ENCODE measurements at regions not wholly inside any gene's neighbourhood (a gene's known extent, or its start where the extent isn't known, plus 50 kb on each side); places are given as distances from the start of the nearest gene placed in this dataset.

GRCh38 chr10:91335147-91335546 is 75.0 kb upstream of the HECTD2 start:
- H3K4me3 ChIP-seq (ENCODE audit: low read length in 3 of 3), result no peak overlapping the region
- H3K9ac ChIP-seq (ENCODE audit: low read depth in 1 of 3, low read length in 3 of 3), result no peak overlapping the region
- no peak overlapping the region for H3K27ac ChIP-seq (ENCODE audit: low read depth, low read length)

GRCh38 chr10:91339729-91340128 is 70.4 kb upstream of the HECTD2 start:
- H3K4me1 ChIP-seq (ENCODE audit: control insufficient read depth in 3 of 3, insufficient read depth in 3 of 3, low read length in 3 of 3), result peaks cover 9 to 13% (median 13%) of the 10 kb centered on the region in 3 donors
- H3K27me3 ChIP-seq (ENCODE audit: control insufficient read depth in 3 of 3, insufficient read depth in 3 of 3, low read length in 3 of 3), result no peaks in the 10 kb centered on the region
- no peaks in the 10 kb centered on the region for H3K36me3 ChIP-seq (ENCODE audit: control insufficient read depth in 3 of 3, insufficient read depth in 3 of 3, low read length in 3 of 3)
- no peaks in the 10 kb centered on the region for H3K9me3 ChIP-seq (ENCODE audit: control insufficient read depth in 3 of 3, low read length in 3 of 3)
- no peak overlapping the region for H3K27ac ChIP-seq (ENCODE audit: low read depth, low read length)
- H3K9ac ChIP-seq (ENCODE audit: low read depth in 1 of 3, low read length in 3 of 3), result no peak overlapping the region
- H3K4me3 ChIP-seq (ENCODE audit: low read length in 3 of 3), result no peak overlapping the region

More at GRCh38 chr10:91335147-91335546, 75.0 kb upstream of the HECTD2 start:
- no peaks in the 10 kb centered on the region for H3K27me3 ChIP-seq (ENCODE audit: control insufficient read depth in 3 of 3, insufficient read depth in 3 of 3, low read length in 3 of 3)
- H3K9me3 ChIP-seq (ENCODE audit: control insufficient read depth in 3 of 3, low read length in 3 of 3), result no peaks in the 10 kb centered on the region
- no peaks in the 10 kb centered on the region for H3K4me1 ChIP-seq (ENCODE audit: control insufficient read depth in 3 of 3, insufficient read depth in 3 of 3, low read length in 3 of 3)
- H3K36me3 ChIP-seq (ENCODE audit: control insufficient read depth in 3 of 3, insufficient read depth in 3 of 3, low read length in 3 of 3), result no peaks in the 10 kb centered on the region

GRCh38 chr10:91340613-91341362 is 69.4 kb upstream of the HECTD2 start:
- H3K27ac ChIP-seq (ENCODE audit: low read depth, low read length), result peak overlapping the region; percentile 28
- H3K4me1 ChIP-seq (ENCODE audit: control insufficient read depth in 3 of 3, insufficient read depth in 3 of 3, low read length in 3 of 3), result peaks cover 9 to 13% (median 13%) of the 10 kb centered on the region in 3 donors
- no peak overlapping the region for H3K4me3 ChIP-seq (ENCODE audit: low read length in 3 of 3)
- no peaks in the 10 kb centered on the region for H3K27me3 ChIP-seq (ENCODE audit: control insufficient read depth in 3 of 3, insufficient read depth in 3 of 3, low read length in 3 of 3)
- H3K36me3 ChIP-seq (ENCODE audit: control insufficient read depth in 3 of 3, insufficient read depth in 3 of 3, low read length in 3 of 3), result no peaks in the 10 kb centered on the region
- H3K9ac ChIP-seq (ENCODE audit: low read depth in 1 of 3, low read length in 3 of 3), result no peak overlapping the region
- no peaks in the 10 kb centered on the region for H3K9me3 ChIP-seq (ENCODE audit: control insufficient read depth in 3 of 3, low read length in 3 of 3)

- Histone ChIP-seq H3K9ac (ENCODE audit: low read depth in 1 of 3, low read length in 3 of 3) (no peak overlapping the region), H3K4me3 (ENCODE audit: low read length in 3 of 3) (no peak overlapping the region), H3K36me3 (ENCODE audit: control insufficient read depth in 3 of 3, insufficient read depth in 3 of 3, low read length in 3 of 3) (no peaks in the 10 kb centered on the region), H3K27me3 (ENCODE audit: control insufficient read depth in 3 of 3, insufficient read depth in 3 of 3, low read length in 3 of 3) (no peaks in the 10 kb centered on the region), H3K9me3 (ENCODE audit: control insufficient read depth in 3 of 3, low read length in 3 of 3) (no peaks in the 10 kb centered on the region), H3K4me1 (ENCODE audit: control insufficient read depth in 3 of 3, insufficient read depth in 3 of 3, low read length in 3 of 3) (peaks cover 9 to 13% (median 13%) of the 10 kb centered on the region in 3 donors), H3K27ac (ENCODE audit: low read depth, low read length) (no peak overlapping the region)
Measured at GRCh38 chr10:91341686-91342085, 68.5 kb upstream of the HECTD2 start.

- Histone ChIP-seq H3K36me3 (ENCODE audit: control insufficient read depth in 3 of 3, insufficient read depth in 3 of 3, low read length in 3 of 3) (no peaks in the 10 kb centered on the region), H3K27ac (ENCODE audit: low read depth, low read length) (no peak overlapping the region)
Measured at GRCh38 chr10:91343010-91343409, 67.1 kb upstream of the HECTD2 start.

GRCh38 chr10:91344117-91344856 is 65.9 kb upstream of the HECTD2 start:
- Histone ChIP-seq H3K4me1 (ENCODE audit: control insufficient read depth in 3 of 3, insufficient read depth in 3 of 3, low read length in 3 of 3) (peaks cover 11 to 19% (median 19%) of the 10 kb centered on the region in 3 donors), H3K9me3 (ENCODE audit: control insufficient read depth in 3 of 3, low read length in 3 of 3) (no peaks in the 10 kb centered on the region), H3K4me3 (ENCODE audit: low read length in 3 of 3) (no peak overlapping the region), H3K9ac (ENCODE audit: low read depth in 1 of 3, low read length in 3 of 3) (no peak overlapping the region), H3K27ac (ENCODE audit: low read depth, low read length) (no peak overlapping the region), H3K27me3 (ENCODE audit: control insufficient read depth in 3 of 3, insufficient read depth in 3 of 3, low read length in 3 of 3) (no peaks in the 10 kb centered on the region), H3K36me3 (ENCODE audit: control insufficient read depth in 3 of 3, insufficient read depth in 3 of 3, low read length in 3 of 3) (no peaks in the 10 kb centered on the region)

More at GRCh38 chr10:91343010-91343409, 67.1 kb upstream of the HECTD2 start:
- no peaks in the 10 kb centered on the region for H3K27me3 ChIP-seq (ENCODE audit: control insufficient read depth in 3 of 3, insufficient read depth in 3 of 3, low read length in 3 of 3)
- no peaks in the 10 kb centered on the region for H3K9me3 ChIP-seq (ENCODE audit: control insufficient read depth in 3 of 3, low read length in 3 of 3)
- H3K9ac ChIP-seq (ENCODE audit: low read depth in 1 of 3, low read length in 3 of 3), result no peak overlapping the region
- peaks cover 9 to 13% (median 13%) of the 10 kb centered on the region in 3 donors for H3K4me1 ChIP-seq (ENCODE audit: control insufficient read depth in 3 of 3, insufficient read depth in 3 of 3, low read length in 3 of 3)
- no peak overlapping the region for H3K4me3 ChIP-seq (ENCODE audit: low read length in 3 of 3)

GRCh38 chr10:91345716-91346115 is 64.4 kb upstream of the HECTD2 start:
- no peaks in the 10 kb centered on the region for H3K36me3 ChIP-seq (ENCODE audit: control insufficient read depth in 3 of 3, insufficient read depth in 3 of 3, low read length in 3 of 3)

GRCh38 chr10:91347529-91347928 is 62.6 kb upstream of the HECTD2 start:
- Histone ChIP-seq H3K27ac (ENCODE audit: low read depth, low read length) (no peak overlapping the region), H3K4me1 (ENCODE audit: control insufficient read depth in 3 of 3, insufficient read depth in 3 of 3, low read length in 3 of 3) (peaks cover 11 to 29% (median 17%) of the 10 kb centered on the region in 3 donors), H3K36me3 (ENCODE audit: control insufficient read depth in 3 of 3, insufficient read depth in 3 of 3, low read length in 3 of 3) (no peaks in the 10 kb centered on the region), H3K9ac (ENCODE audit: low read depth in 1 of 3, low read length in 3 of 3) (no peak overlapping the region), H3K9me3 (ENCODE audit: control insufficient read depth in 3 of 3, low read length in 3 of 3) (no peaks in the 10 kb centered on the region), H3K27me3 (ENCODE audit: control insufficient read depth in 3 of 3, insufficient read depth in 3 of 3, low read length in 3 of 3) (no peaks in the 10 kb centered on the region), H3K4me3 (ENCODE audit: low read length in 3 of 3) (no peak overlapping the region)

More at GRCh38 chr10:91345716-91346115, 64.4 kb upstream of the HECTD2 start:
- no peak overlapping the region for H3K4me3 ChIP-seq (ENCODE audit: low read length in 3 of 3)
- no peak overlapping the region for H3K9ac ChIP-seq (ENCODE audit: low read depth in 1 of 3, low read length in 3 of 3)
- no peak overlapping the region for H3K27ac ChIP-seq (ENCODE audit: low read depth, low read length)
- H3K27me3 ChIP-seq (ENCODE audit: control insufficient read depth in 3 of 3, insufficient read depth in 3 of 3, low read length in 3 of 3), result no peaks in the 10 kb centered on the region
- H3K4me1 ChIP-seq (ENCODE audit: control insufficient read depth in 3 of 3, insufficient read depth in 3 of 3, low read length in 3 of 3), result peaks cover 14 to 25% (median 24%) of the 10 kb centered on the region in 3 donors
- no peaks in the 10 kb centered on the region for H3K9me3 ChIP-seq (ENCODE audit: control insufficient read depth in 3 of 3, low read length in 3 of 3)

- Histone ChIP-seq H3K27ac (ENCODE audit: low read depth, low read length) (peak overlapping the region; percentile 32), H3K4me3 (ENCODE audit: low read length in 3 of 3) (no peak overlapping the region)
Measured at GRCh38 chr10:91349381-91349780, 60.8 kb upstream of the HECTD2 start.

GRCh38 chr10:91350651-91351081 is 59.5 kb upstream of the HECTD2 start:
- Histone ChIP-seq H3K27ac (ENCODE audit: low read depth, low read length) (peak overlapping the region; percentile 26), H3K4me3 (ENCODE audit: low read length in 3 of 3) (no peak overlapping the region), H3K4me1 (ENCODE audit: control insufficient read depth in 3 of 3, insufficient read depth in 3 of 3, low read length in 3 of 3) (peaks cover 11 to 25% (median 15%) of the 10 kb centered on the region in 3 donors), H3K27me3 (ENCODE audit: control insufficient read depth in 3 of 3, insufficient read depth in 3 of 3, low read length in 3 of 3) (no peaks in the 10 kb centered on the region), H3K9ac (ENCODE audit: low read depth in 1 of 3, low read length in 3 of 3) (no peak overlapping the region), H3K36me3 (ENCODE audit: control insufficient read depth in 3 of 3, insufficient read depth in 3 of 3, low read length in 3 of 3) (no peaks in the 10 kb centered on the region), H3K9me3 (ENCODE audit: control insufficient read depth in 3 of 3, low read length in 3 of 3) (no peaks in the 10 kb centered on the region)

More at GRCh38 chr10:91349381-91349780, 60.8 kb upstream of the HECTD2 start:
- no peaks in the 10 kb centered on the region for H3K36me3 ChIP-seq (ENCODE audit: control insufficient read depth in 3 of 3, insufficient read depth in 3 of 3, low read length in 3 of 3)
- H3K9me3 ChIP-seq (ENCODE audit: control insufficient read depth in 3 of 3, low read length in 3 of 3), result no peaks in the 10 kb centered on the region
- H3K27me3 ChIP-seq (ENCODE audit: control insufficient read depth in 3 of 3, insufficient read depth in 3 of 3, low read length in 3 of 3), result no peaks in the 10 kb centered on the region
- no peak overlapping the region for H3K9ac ChIP-seq (ENCODE audit: low read depth in 1 of 3, low read length in 3 of 3)
- H3K4me1 ChIP-seq (ENCODE audit: control insufficient read depth in 3 of 3, insufficient read depth in 3 of 3, low read length in 3 of 3), result peaks cover 11 to 25% (median 15%) of the 10 kb centered on the region in 3 donors
